ENCODE measurements at regions not wholly inside any gene's neighbourhood (a gene's known extent, or its start where the extent isn't known, plus 50 kb on each side); places are given as distances from the start of the nearest gene placed in this dataset.

DNA sequence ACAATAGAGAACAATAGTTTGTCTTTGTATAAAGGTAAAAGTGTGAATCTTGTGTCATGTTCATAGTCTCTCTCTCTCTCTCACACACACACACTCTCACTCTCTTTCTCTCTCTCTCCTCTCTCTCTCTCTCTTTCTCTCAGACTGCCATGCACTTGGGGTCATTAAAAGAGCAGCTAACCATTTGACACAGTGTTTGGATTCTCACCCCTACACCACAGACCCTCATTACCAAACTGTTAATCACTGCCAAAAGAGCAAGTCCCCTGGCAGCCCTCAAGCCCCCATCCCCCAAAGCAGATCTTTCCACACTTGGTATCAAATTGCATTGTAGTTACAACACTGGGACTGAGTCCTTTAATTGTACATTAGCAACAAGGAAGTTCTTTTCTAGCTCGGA lies 305.8 kb upstream of the RSPO3 start:
- TF ChIP-seq, protein P1, sequence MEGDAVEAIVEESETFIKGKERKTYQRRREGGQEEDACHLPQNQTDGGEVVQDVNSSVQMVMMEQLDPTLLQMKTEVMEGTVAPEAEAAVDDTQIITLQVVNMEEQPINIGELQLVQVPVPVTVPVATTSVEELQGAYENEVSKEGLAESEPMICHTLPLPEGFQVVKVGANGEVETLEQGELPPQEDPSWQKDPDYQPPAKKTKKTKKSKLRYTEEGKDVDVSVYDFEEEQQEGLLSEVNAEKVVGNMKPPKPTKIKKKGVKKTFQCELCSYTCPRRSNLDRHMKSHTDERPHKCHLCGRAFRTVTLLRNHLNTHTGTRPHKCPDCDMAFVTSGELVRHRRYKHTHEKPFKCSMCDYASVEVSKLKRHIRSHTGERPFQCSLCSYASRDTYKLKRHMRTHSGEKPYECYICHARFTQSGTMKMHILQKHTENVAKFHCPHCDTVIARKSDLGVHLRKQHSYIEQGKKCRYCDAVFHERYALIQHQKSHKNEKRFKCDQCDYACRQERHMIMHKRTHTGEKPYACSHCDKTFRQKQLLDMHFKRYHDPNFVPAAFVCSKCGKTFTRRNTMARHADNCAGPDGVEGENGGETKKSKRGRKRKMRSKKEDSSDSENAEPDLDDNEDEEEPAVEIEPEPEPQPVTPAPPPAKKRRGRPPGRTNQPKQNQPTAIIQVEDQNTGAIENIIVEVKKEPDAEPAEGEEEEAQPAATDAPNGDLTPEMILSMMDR (IDR thresholded peaks at IDR 0.05; ENCODE audit: low read length) = no peak
- TF ChIP-seq EZH2 (IDR thresholded peaks at IDR 0.05; ENCODE audit: borderline replicate concordance, low read length) = no peak

Data from OCI-LY1 (cell line).